Neural progenitor cell (in vitro differentiated cells): ENCODE measurements at regions not wholly inside any gene's neighbourhood (a gene's known extent, or its start where the extent isn't known, plus 50 kb on each side); places are given as distances from the start of the nearest gene placed in this dataset.

Experiments
- DNase-seq: peaks from one replicate; pipeline ENCODE4 v3.0.0-alpha.2; 2016; ENCODE audit warnings: low spot score
- H2AFZ ChIP-seq: fragments of 200-600 bp; sonication (generic); replicated peaks from 2 replicates; pipeline ENCODE4 v1.6.1; 2016; ENCODE audit warnings: antibody characterized with exemption
- H3F3A ChIP-seq: fragments of 200-600 bp; sonication (generic); 2 replicates; pipeline ENCODE4 v1.6.1; 2016; ENCODE audit warnings: antibody characterized with exemption, low read depth
- H3K27ac ChIP-seq: fragments of 200-600 bp; sonication (generic); 2 replicates; pipeline ENCODE4 v1.5.1; 2016; ENCODE audit warnings: mild to moderate bottlenecking
- H3K27me3 ChIP-seq: fragments of 200-600 bp; sonication (generic); 2 replicates; pipeline ENCODE4 v1.6.1; 2016; ENCODE audit warnings: mild to moderate bottlenecking, moderate library complexity
- H3K36me3 ChIP-seq: fragments of 200-600 bp; sonication (generic); 2 replicates; pipeline ENCODE4 v1.5.1; 2016
- H3K4me1 ChIP-seq: fragments of 200-600 bp; sonication (generic); 2 replicates; pipeline ENCODE4 v1.6.1; 2016; ENCODE audit warnings: mixed run types
- H3K4me2 ChIP-seq: fragments of 200-600 bp; sonication (generic); 2 replicates; pipeline ENCODE4 v1.6.1; 2016
- H3K4me3 ChIP-seq: fragments of 200-600 bp; sonication (generic); 2 replicates; pipeline ENCODE4 v1.5.1; 2016
- H3K79me2 ChIP-seq: fragments of 200-600 bp; sonication (generic); 2 replicates; pipeline ENCODE4 v1.6.1; 2016; ENCODE audit warnings: low read depth
- H3K9ac ChIP-seq: fragments of 200-600 bp; sonication (generic); 2 replicates; pipeline ENCODE4 v1.6.1; 2016
- H3K9me3 ChIP-seq: fragments of 200-600 bp; sonication (generic); 2 replicates; pipeline ENCODE4 v1.5.1; 2016; ENCODE audit warnings: low read depth
- H4K20me1 ChIP-seq: fragments of 200-600 bp; sonication (generic); 2 replicates; pipeline ENCODE4 v1.6.1; 2016; ENCODE audit warnings: low read depth
- H3K27ac Mint-ChIP-seq: 3 replicates; pipeline ENCODE4 v1.8.0; 2021; ENCODE audit warnings: mixed read lengths
- H3K27me3 Mint-ChIP-seq: 2 replicates; pipeline ENCODE4 v1.8.0; 2022; ENCODE audit warnings: low read depth, mild to moderate bottlenecking, inconsistent platforms, moderate library complexity, mixed read lengths; ENCODE audit not compliant: insufficient read depth
- H3K36me3 Mint-ChIP-seq: 3 replicates; pipeline ENCODE4 v1.8.0; 2021; ENCODE audit warnings: mixed read lengths
- H3K4me1 Mint-ChIP-seq: 3 replicates; pipeline ENCODE4 v1.8.0; 2021; ENCODE audit warnings: mixed read lengths
- H3K4me3 Mint-ChIP-seq: 3 replicates; pipeline ENCODE4 v1.8.0; 2021; ENCODE audit warnings: mild to moderate bottlenecking, moderate library complexity, mixed read lengths
- H3K9me3 Mint-ChIP-seq: 3 replicates; pipeline ENCODE4 v1.8.0; 2020; ENCODE audit warnings: mixed read lengths
- CTCF ChIP-seq: fragments of 200-600 bp; sonication (generic); IDR thresholded peaks from 2 replicates; pipeline ENCODE4 v1.5.1; 2017; ENCODE audit warnings: antibody characterized with exemption, mild to moderate bottlenecking
- EZH2 ChIP-seq: fragments of 200-600 bp; sonication (generic); IDR thresholded peaks from 2 replicates; pipeline ENCODE4 v1.6.1; 2017; ENCODE audit warnings: antibody characterized with exemption, mild to moderate bottlenecking, moderate library complexity
- EZH2phosphoT487 ChIP-seq: fragments of 200-600 bp; sonication (generic); IDR thresholded peaks from 2 replicates; pipeline ENCODE4 v1.6.1; 2017; ENCODE audit warnings: antibody characterized with exemption

GRCh38 chr15:93283854-93284253 lies 194.8 kb upstream of the RGMA start:
- Histone ChIP-seq H3F3A (peaks cover 46% of the 10 kb centered on the region), H3K27ac (no peak overlapping the region), H3K9ac (no peak overlapping the region), H3K4me2 (no peak overlapping the region), H3K27me3 (no peaks in the 10 kb centered on the region), H3K9me3 (no peaks in the 10 kb centered on the region), H3K4me1 (peaks cover 48% of the 10 kb centered on the region), H3K4me3 (no peak overlapping the region), H2AFZ (no peak overlapping the region), H3K79me2 (no peaks in the 10 kb centered on the region), H4K20me1 (no peaks in the 10 kb centered on the region), H3K36me3 (no peaks in the 10 kb centered on the region)
- H3K36me3 Mint-ChIP-seq: no peaks in the 10 kb centered on the region
- TF ChIP-seq EZH2 (no peak), CTCF (no peak), EZH2phosphoT487 (no peak)
- peak overlapping the region; percentile 29 for H3K27ac Mint-ChIP-seq
- H3K4me3 Mint-ChIP-seq: no peak overlapping the region
- no peak for DNase-seq
- peaks cover 70% of the 10 kb centered on the region for H3K4me1 Mint-ChIP-seq
- H3K9me3 Mint-ChIP-seq: no peaks in the 10 kb centered on the region
- H3K27me3 Mint-ChIP-seq: peaks cover 5% of the 10 kb centered on the region

DNA sequence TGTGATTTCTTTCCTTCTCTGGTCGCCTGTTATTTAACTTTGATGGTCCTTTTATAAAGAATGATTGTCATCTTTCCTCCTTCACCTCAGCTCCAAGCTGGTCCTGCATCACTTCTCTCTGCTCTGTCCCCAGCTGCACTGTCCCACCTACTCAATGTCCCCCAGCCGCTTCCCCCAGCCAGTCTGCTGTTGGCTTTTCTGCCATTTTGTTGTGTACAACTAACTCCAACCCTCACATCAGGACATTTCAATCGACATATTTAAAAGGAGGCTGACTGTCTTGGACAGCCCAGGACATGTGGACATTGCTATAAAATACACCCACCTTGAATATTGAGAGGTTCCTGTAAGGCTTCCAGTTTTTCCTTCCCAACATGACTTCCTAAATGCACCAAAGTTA lies 193.8 kb upstream of the RGMA start:
- Histone ChIP-seq H3K79me2 (no peaks in the 10 kb centered on the region), H3K4me3 (no peak overlapping the region), H4K20me1 (no peaks in the 10 kb centered on the region), H3K9me3 (no peaks in the 10 kb centered on the region), H3K9ac (no peak overlapping the region), H3K27me3 (no peaks in the 10 kb centered on the region), H3K4me1 (peaks cover 52% of the 10 kb centered on the region), H3K36me3 (no peaks in the 10 kb centered on the region), H3F3A (peaks cover 54% of the 10 kb centered on the region), H3K4me2 (no peak overlapping the region), H2AFZ (no peak overlapping the region), H3K27ac (no peak overlapping the region)
- Mint-ChIP-seq H3K9me3 (no peaks in the 10 kb centered on the region), H3K36me3 (no peaks in the 10 kb centered on the region), H3K4me3 (peak overlapping the region; percentile 3), H3K4me1 (peaks cover 72% of the 10 kb centered on the region), H3K27me3 (peaks cover 11% of the 10 kb centered on the region), H3K27ac (peak overlapping the region; percentile 92)
- no peak for TF ChIP-seq CTCF
- no peak for TF ChIP-seq EZH2
- TF ChIP-seq EZH2phosphoT487: no peak
- DNase-seq: no peak

DNA sequence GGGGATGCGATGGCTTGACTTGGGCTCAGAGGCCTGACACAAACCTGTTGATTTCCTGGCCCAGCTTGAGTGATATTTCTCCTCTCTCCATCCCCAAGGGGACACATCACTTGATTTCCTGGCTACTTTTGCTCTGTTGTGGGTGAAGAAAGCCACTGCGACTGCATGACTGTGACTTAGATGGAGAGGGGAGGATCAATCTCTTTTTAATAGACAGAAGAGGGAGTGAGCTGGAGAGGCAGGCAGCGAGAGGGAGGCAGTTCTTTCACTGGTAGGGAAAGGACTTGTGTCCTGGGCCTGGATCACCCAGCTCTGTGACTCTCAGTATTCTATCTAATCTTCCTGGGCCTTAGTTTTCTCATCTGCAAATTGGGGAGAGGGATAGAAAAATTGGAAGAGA lies 189.8 kb upstream of the RGMA start:
- no peak for DNase-seq
- Mint-ChIP-seq H3K27me3 (peaks cover 9% of the 10 kb centered on the region), H3K36me3 (no peaks in the 10 kb centered on the region), H3K4me1 (peaks cover 65% of the 10 kb centered on the region), H3K27ac (peak overlapping the region; percentile 93), H3K9me3 (peaks cover 9% of the 10 kb centered on the region), H3K4me3 (no peak overlapping the region)
- Histone ChIP-seq H3K9ac (no peak overlapping the region), H3K79me2 (no peaks in the 10 kb centered on the region), H3K4me2 (no peak overlapping the region), H4K20me1 (no peaks in the 10 kb centered on the region), H3K27ac (peak overlapping the region; percentile 98), H3K4me3 (no peak overlapping the region), H3K9me3 (no peaks in the 10 kb centered on the region), H3F3A (peaks cover 66% of the 10 kb centered on the region), H3K36me3 (no peaks in the 10 kb centered on the region), H3K4me1 (peaks cover 50% of the 10 kb centered on the region), H2AFZ (no peak overlapping the region), H3K27me3 (no peaks in the 10 kb centered on the region)
- TF ChIP-seq EZH2 (no peak), EZH2phosphoT487 (no peak), CTCF (no peak)
